Activated naive CD4-positive, alpha-beta T cell treated with anti-CD3 and anti-CD28 coated beads, Interleukin-2, amount 50 U/mL, for 72 hours (primary cell): ENCODE measurements at regions not wholly inside any gene's neighbourhood (a gene's known extent, or its start where the extent isn't known, plus 50 kb on each side); places are given as distances from the start of the nearest gene placed in this dataset.
"Not testable (repeated sequence)": the region's sequence is repeated elsewhere in the genome, so short reads cannot be mapped to it uniquely, and the experiment has no call there.

Experiments
- ATAC-seq, 2 donors: fragments of 150-1000 bp; cut with Tn5 transposase; 2 replicates each; pipeline ENCODE4 v1.10.0; 2021; ENCODE audit warnings: mild to moderate bottlenecking in 2 of 2, moderate library complexity in 2 of 2
- DNase-seq, 2 donors: peaks; one replicate each; pipeline ENCODE4 v3.0.0; 2021 to 2022; ENCODE audit warnings: low spot score in 2 of 2
- H3K27ac Mint-ChIP-seq, 2 donors: one replicate each; pipeline ENCODE4 v1.8.0; 2022; ENCODE audit warnings: mild to moderate bottlenecking in 2 of 2, mixed read lengths in 2 of 2
- H3K36me3 Mint-ChIP-seq, 2 donors: one replicate each; pipeline ENCODE4 v1.8.0; 2022; ENCODE audit warnings: mixed read lengths in 2 of 2
- H3K9me3 Mint-ChIP-seq, 2 donors: one replicate each; pipeline ENCODE4 v1.8.0; 2022; ENCODE audit warnings: mixed read lengths in 2 of 2

DNA sequence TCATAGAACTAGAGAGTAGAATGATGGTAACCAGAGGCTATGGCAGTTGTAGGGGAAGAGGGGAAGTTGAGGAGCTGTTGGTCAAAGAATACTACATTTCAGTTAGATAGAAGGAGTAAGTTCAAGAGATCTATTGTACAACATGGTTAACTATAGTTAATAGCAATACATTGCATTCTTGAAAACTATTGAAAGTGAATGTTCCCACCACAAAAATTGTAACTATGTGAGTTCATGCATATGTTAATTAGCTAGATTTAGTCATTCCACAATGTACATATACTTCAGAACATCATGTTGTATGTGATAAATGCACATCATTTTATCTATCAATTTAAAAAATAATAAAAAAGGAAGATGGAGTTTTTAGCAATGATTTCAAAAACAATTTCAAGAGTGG lies 125.3 kb upstream of the IL15 start:
- no peak for DNase-seq
- peaks cover 8 to 12% of the 10 kb centered on the region in 2 donors for H3K9me3 Mint-ChIP-seq
- ATAC-seq, result no peak
- peaks cover 0 to 12% of the 10 kb centered on the region in 2 donors for H3K36me3 Mint-ChIP-seq
- no peak overlapping the region for H3K27ac Mint-ChIP-seq

DNA sequence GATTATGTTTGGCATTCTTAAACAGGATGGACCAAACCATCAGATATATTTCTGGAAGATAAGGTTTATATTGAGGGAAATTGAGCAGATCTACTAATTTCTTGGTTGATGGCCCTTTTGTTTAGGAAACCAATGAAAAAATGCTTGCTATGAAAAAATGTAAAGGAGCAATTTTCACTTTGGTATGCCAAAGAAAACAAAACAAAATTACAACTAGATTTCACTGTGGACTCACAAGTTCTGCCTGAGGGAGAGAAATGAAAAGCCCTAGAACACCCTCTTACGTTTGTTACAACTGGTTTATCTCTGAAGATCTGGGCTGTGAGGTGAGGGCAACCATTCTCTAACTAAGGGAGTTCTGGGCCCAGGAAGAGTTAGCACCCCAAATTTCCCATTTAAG lies 122.5 kb upstream of the IL15 start:
- H3K36me3 Mint-ChIP-seq, result peaks cover 0 to 9% of the 10 kb centered on the region in 2 donors

DNA sequence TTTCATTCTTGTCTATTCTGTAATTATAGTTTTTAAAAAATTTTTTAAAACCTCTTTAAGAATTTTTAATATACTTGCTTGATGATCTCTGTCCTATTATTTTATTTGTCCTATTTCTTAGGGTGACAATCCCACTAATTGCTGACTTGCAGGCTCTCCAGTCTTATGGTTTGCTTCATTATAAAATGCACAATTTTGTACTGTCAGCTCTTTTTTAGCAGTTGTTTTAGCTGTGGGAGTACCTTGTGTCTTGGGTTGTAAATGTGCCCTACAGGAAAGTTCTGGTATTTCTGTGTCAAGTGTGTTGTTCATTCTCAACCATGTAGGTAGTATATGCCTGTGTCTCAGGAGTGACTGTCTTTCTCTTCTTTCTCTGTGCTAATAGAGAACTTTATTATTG lies 118.2 kb upstream of the IL15 start:
- peaks cover 0 to 3% of the 10 kb centered on the region in 2 donors for H3K9me3 Mint-ChIP-seq
- DNase-seq (no peak), ATAC-seq (no peak)
- no peaks in the 10 kb centered on the region for H3K36me3 Mint-ChIP-seq
- no peak overlapping the region for H3K27ac Mint-ChIP-seq

More for the DNA sequence above, 122.5 kb upstream of the IL15 start:
- DNase-seq, result no peak
- ATAC-seq, result no peak
- Mint-ChIP-seq H3K9me3 (peaks cover 4% of the 10 kb centered on the region in 2 donors), H3K27ac (no peak overlapping the region)

DNA sequence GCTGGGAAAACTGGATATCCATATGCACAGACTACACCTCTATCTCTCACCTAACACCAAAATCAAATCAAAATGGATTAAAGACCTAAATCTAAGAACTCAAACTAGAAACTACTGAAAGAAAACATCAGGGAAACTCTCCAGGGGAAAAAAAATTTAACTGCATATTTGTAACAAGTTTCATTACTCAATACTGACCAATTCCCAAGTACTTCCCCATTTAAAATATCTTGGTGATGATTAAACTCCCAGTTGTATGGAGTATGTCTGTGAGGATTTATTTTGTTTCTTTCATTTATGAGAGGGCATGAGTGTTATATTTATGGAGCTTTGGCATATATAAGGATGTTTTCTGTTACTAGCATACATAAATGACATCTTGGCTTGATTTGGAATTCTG lies 112.3 kb upstream of the IL15 start:
- peaks cover 0 to 3% of the 10 kb centered on the region in 2 donors for H3K9me3 Mint-ChIP-seq
- DNase-seq (no peak), ATAC-seq (no peak)
- H3K27ac Mint-ChIP-seq, result no peak overlapping the region
- H3K36me3 Mint-ChIP-seq, result no peaks in the 10 kb centered on the region

DNA sequence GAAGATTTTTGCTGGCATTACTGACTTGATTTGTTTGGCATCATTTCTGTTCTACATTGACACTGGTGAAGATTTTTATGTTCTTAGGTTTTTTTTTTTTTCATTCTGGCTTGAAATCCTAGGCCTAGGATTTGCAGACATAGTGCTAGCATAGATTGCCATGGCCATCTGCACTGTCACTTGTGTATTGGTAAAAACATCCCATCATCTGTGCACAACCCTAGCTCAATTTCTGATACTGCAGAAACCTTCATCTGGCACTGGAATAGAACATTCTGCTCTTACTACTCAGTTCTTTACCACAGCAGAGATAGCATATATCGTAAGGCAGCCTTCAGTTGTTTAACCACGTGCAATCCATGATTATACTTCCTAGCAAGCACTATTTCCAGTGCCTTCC lies 111.5 kb upstream of the IL15 start:
- ATAC-seq (no peak), DNase-seq (no peak)
- Mint-ChIP-seq H3K9me3 (peaks cover 0 to 3% of the 10 kb centered on the region in 2 donors), H3K27ac (no peak overlapping the region), H3K36me3 (no peaks in the 10 kb centered on the region)

DNA sequence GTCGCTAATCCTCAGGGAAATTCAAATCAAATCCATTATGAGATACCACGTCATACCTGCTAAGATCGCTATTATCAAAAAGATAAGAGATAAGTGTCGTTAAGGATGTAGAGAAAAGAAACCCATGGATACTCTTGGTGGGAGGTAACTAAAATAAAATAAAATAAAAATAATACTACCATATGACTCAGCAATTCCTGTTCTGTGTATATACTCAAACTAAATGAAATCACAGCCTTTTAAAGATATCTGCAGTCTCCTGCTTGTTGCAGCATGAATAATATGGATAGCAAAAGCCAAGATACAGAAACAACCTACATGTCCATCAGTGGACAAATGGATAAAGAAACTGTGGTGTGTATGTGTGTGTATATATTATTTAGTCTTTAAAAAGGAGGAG lies 105.8 kb upstream of the IL15 start:
- H3K9me3 Mint-ChIP-seq, result peaks cover 5 to 6% of the 10 kb centered on the region in 2 donors
- ATAC-seq (no peak), DNase-seq (no peak)
- H3K27ac Mint-ChIP-seq, result no peak overlapping the region
- H3K36me3 Mint-ChIP-seq, result no peaks in the 10 kb centered on the region

DNA sequence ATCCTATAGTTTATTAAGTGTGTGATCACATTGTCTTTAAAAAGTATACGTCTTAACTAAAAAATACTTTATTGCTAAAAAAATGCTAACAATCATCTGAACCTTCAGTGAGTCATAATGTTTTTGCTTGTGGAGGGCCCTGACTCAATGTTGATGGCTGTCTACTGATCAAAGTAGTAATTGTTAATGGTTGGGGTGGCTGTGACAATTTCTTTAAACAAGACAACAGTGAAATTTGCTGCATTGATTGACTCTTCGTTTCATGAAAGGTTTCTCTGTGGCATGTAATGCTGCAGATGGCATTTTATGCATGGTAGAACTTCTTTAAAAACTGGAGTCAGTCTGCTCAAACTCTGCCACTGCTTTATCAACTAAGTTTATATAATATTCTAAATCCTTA lies 101.4 kb upstream of the IL15 start:
- Mint-ChIP-seq H3K27ac (no peak overlapping the region), H3K36me3 (no peaks in the 10 kb centered on the region), H3K9me3 (peaks cover 14 to 16% of the 10 kb centered on the region in 2 donors)
- DNase-seq (no peak), ATAC-seq (no peak)

DNA sequence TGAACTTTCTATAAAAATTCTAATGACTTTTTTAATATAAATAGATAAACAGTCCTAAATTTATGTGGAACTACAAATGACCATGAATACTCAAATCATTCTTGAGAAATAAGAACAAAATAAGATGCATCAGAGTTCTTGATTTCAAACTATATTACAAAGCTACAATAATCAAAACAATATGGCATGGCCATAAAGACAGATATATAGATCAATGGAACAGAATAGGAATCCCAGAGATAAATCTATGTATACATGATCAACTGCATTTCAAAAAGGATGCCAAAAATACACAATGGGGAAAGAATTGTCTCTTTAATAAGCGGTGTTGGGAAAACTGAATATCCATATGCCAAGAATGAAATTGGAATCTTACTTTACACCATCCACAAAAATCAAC lies 98.4 kb upstream of the IL15 start:
- Mint-ChIP-seq H3K36me3 (no peaks in the 10 kb centered on the region), H3K27ac (no peak overlapping the region), H3K9me3 (peaks cover 11 to 12% of the 10 kb centered on the region in 2 donors)
- DNase-seq, result no peak
- ATAC-seq, result no peak

DNA sequence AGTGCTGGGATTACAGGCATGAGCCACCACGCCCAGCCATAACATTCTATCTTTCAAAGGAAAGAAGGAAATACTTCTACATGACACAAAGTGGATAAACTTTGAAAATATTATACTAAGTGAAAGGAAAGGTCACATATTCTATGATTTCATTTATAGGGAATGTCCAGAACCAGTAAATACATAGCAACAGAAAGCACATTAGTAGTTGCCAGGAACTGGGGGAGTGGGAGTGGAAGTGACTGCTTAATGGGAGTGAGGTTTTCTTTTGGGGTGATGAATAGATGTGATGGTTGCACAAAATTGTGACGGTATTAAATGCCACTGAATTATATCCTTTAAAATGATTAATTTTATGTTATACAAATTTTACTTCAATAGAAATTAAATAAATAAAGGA lies 95.7 kb upstream of the IL15 start:
- Mint-ChIP-seq H3K9me3 (peaks cover 8 to 12% of the 10 kb centered on the region in 2 donors), H3K36me3 (no peaks in the 10 kb centered on the region), H3K27ac (no peak overlapping the region)
- ATAC-seq (no peak), DNase-seq (no peak)

DNA sequence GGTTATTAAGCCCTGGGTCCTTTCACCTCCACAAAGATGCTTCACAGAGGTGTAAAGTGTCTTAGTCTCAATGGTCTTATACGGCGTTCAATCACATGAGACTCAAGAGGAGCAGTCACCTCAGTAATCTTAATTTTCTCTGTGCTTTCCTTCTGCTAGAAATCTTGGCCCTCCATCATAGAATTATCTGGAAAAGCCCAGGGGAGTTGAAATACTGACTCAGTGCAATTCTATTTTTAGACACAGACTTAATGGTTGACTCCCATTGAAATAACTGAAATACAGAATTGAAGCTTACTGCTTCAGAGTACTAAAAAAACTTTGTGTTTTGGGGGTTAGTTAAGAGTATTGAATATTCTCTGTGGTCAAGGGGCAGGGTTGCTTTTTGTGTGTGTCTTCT lies 94.5 kb upstream of the IL15 start:
- no peak overlapping the region for H3K27ac Mint-ChIP-seq
- H3K9me3 Mint-ChIP-seq, result peaks cover 8 to 11% of the 10 kb centered on the region in 2 donors
- no peak for DNase-seq
- ATAC-seq, result no peak
- H3K36me3 Mint-ChIP-seq, result no peaks in the 10 kb centered on the region

DNA sequence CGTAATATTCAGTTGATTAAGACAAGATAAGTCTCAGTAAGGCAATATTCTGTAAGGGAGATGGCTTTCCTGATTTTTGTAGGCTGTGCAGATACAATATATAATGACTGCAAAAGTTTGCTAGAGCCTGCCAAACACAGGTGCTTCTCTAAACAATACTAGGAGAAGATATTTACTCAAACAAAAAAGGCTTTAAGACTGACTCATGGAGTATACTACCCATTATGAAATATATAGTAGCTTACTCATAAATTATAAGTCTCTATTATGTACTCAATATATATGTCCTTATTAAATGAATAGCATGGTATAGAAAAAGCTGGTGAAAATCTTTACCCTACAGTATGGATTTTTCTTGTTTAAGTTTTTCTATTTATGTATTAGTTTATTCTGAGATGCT lies 93.2 kb upstream of the IL15 start:
- ATAC-seq (no peak), DNase-seq (no peak)
- Mint-ChIP-seq H3K9me3 (peaks cover 3 to 5% of the 10 kb centered on the region in 2 donors), H3K27ac (no peak overlapping the region), H3K36me3 (no peaks in the 10 kb centered on the region)

DNA sequence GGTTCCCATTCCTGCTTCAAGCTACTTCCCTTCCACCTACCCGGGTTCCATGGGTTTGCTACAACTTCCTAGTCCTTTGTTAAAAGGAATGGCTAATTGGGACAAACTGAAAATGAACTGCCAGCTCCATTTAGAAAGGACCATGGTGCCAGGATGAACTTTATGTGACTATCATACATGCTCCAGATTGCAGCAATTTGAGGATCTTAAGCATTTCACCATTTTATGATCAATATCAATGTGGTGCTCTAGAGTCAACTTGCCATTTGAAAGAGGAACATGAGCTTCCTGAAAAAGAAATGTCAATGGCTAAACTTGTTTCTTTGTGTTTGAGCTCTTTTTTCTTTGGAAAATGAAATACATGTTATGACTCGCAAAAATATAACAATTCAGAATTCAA lies 92.7 kb upstream of the IL15 start:
- ATAC-seq (no peak), DNase-seq (no peak)
- peaks cover 0 to 4% of the 10 kb centered on the region in 2 donors for H3K9me3 Mint-ChIP-seq
- H3K27ac Mint-ChIP-seq, result no peak overlapping the region
- no peaks in the 10 kb centered on the region for H3K36me3 Mint-ChIP-seq

DNA sequence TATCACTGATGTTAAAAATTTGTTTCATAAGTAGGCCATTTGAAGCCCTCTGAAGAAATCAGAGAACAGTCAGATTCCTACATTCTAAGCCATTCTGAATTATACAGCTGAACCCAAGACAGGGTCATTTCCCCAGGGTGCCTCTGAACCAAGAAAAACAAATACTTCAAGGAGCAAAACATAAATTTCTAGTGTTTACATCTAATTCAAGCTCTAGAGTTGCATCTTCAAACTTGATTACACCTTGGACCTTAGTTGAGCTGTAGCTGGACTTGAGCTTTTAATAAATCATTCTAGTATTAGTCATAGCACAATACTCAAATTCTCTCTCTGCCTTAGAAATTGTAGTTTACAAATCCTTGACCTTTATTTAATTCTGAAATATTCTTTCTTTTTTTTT lies 87.6 kb upstream of the IL15 start:
- Mint-ChIP-seq H3K36me3 (peaks cover 7 to 18% of the 10 kb centered on the region in 2 donors), H3K27ac (no peak overlapping the region), H3K9me3 (peaks cover 14 to 16% of the 10 kb centered on the region in 2 donors)
- DNase-seq (no peak), ATAC-seq (no peak)

DNA sequence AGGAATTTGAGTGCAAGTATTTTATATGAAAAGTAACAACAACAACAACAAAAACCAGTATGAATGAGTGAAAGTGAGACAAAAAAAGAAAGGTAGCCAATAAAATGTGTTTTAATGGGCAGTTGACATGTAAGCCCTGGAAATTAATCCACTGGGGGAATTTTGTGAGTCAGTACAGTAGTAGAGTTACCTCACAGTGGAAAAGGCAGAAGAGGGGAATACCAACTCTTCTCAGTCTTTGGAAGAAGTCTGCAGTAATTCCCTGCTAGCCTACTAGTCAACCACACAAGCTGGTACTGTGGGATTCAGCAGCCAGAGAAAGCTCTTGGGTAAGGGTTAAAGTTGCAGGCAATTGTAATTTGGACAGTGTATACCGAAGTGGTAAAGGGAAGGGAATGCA lies 76.3 kb upstream of the IL15 start:
- Mint-ChIP-seq H3K27ac (no peak overlapping the region), H3K9me3 (no peaks in the 10 kb centered on the region), H3K36me3 (no peaks in the 10 kb centered on the region)
- ATAC-seq (no peak), DNase-seq (no peak)

DNA sequence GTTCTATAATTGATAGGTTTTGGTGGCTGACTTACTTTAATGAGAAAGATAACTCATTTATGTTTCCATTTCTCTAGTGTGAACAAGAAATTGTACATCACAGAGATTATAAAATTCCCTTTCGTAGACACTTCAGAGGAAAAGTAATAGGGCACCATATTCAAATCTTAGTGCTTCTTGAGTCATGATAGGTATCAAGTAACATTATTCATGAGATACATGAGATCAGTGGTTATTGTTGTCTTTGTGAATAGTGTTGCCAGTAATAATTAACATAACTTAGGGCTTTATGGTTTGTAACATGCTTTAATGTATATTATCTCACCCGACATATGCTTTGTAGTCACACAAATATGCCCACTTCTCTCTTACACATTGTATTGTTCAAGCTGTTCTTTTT lies 73.7 kb upstream of the IL15 start:
- ATAC-seq (no peak), DNase-seq (no peak)
- Mint-ChIP-seq H3K36me3 (no peaks in the 10 kb centered on the region), H3K9me3 (no peaks in the 10 kb centered on the region), H3K27ac (no peak overlapping the region)

DNA sequence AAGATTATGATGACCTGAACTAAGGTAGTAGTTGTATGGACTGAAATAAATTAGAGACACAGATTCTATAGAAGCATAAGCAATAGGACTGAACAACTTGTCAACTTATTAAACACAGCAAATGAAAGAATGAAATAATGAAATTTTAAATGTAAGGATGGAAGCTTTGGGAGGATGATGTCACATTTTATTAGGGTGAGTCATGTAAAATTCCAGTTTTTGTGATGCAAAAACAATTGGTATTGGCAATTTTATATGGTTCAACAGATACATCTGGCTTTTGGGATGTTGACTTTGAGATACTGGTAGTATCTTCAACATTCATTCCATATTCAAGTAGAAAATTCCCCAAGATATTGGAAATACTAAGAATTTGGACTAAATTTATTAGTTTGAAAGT lies 72.7 kb upstream of the IL15 start:
- H3K36me3 Mint-ChIP-seq, result no peaks in the 10 kb centered on the region
- ATAC-seq (no peak), DNase-seq (no peak)
- H3K27ac Mint-ChIP-seq, result no peak overlapping the region
- H3K9me3 Mint-ChIP-seq, result no peaks in the 10 kb centered on the region

DNA sequence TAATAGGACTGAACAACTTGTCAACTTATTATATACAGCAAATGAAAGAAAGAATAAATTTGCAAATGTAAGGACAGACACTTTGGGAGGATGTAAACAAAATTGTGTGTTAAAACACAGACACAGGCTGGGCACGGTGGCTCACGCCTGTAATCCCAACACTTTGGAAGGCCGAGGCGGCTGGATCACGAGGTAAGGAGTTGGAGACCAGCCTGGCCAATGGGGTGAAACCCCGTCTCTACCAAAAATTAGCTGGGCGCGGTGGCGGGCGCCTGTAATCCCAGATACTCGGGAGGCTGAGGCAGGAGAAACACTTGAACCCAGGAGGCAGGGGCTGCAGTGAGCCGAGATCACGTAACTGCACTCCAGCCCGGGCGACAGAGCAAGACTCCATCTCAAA lies 71.4 kb upstream of the IL15 start:
- DNase-seq, ATAC-seq, H3K27ac Mint-ChIP-seq, H3K9me3 Mint-ChIP-seq, H3K36me3 Mint-ChIP-seq: not testable (repeated sequence)

DNA sequence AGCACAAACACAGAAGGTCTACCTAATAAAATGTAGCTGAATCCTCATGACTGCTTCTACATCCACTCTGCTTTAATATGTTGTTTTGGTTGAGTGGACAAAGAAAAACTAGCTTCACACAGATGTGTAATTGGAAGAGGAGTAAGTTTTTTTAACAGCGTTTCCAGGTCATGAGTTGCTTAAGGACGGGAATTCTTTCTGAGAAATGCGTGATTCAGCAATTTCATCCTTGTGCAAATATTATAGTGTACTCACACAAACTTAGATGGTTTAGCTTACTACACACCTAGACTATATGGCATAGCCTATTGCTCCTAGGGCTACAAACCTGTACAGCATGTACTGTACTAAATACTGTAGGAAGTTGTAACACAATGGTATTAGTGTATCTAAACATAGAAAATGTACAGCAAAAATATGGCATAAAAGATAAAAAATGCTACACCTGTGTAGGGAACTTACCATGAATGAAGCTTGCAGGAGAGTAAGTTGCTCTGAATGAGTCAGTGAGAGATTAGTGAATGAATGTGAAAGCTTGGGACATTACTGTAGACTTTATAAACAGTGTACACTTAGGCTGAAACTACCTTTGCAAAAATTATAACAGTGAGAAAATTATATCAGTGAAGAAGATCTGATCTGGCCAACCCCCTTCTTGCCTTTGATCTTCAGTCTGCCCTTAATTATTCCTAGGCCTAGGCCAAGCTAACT lies 70.8 kb upstream of the IL15 start:
- no peak for ATAC-seq
- DNase-seq, result no peak
- Mint-ChIP-seq H3K36me3 (no peaks in the 10 kb centered on the region), H3K9me3 (no peaks in the 10 kb centered on the region), H3K27ac (no peak overlapping the region)
